ELR (cell line): ENCODE measurements at regions not wholly inside any gene's neighbourhood (a gene's known extent, or its start where the extent isn't known, plus 50 kb on each side); places are given as distances from the start of the nearest gene placed in this dataset.

Experiments used
- DNase-seq: peaks from one replicate; pipeline ENCODE4 v3.0.0-alpha.2; 2015; ENCODE audit warnings: low read depth

DNA sequence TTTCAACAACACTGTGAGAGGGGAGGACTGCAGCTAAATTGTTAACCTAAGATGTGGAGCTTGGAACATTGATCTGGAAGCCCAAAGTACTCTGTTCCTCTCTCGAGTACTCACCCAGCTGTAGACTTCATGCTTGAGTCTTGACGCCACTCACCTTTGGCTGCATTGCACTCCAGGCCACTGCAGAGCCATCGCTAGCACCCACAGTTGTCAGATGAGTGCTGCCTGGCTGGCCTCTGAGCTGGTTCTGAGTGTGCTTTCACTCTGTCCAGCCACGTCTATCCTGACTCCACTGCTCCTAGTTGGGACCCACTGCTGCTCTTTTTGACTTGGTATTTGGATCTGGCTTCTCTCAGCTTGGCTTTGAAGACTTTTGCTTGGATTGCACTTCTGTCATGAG lies 552.1 kb downstream of the DCDC2C start:
- no peak for DNase-seq

DNA sequence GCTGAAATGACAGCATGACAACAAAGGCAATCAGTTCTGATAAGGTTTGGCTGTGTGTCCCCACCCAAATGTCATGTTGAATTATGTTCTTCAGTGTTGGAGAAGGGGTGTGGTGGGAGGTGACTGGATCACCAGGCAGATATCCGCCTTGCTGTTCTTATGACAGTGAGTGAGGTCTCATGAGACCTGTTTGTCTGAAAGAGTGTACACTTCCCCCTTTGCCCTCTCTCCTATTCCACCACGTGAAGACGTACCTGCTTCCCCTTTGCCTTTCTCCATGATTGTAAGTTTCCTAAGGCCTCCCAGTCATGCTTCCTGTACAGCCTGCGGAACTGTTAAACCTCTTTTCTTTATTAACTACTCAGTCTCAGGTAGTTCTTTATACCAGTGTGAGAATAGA lies 553.0 kb downstream of the DCDC2C start:
- no peak for DNase-seq

- DNase-seq: no peak
These were observed 555.2 kb downstream of the DCDC2C start for GRCh38 chr2:4258563-4258962.

DNA sequence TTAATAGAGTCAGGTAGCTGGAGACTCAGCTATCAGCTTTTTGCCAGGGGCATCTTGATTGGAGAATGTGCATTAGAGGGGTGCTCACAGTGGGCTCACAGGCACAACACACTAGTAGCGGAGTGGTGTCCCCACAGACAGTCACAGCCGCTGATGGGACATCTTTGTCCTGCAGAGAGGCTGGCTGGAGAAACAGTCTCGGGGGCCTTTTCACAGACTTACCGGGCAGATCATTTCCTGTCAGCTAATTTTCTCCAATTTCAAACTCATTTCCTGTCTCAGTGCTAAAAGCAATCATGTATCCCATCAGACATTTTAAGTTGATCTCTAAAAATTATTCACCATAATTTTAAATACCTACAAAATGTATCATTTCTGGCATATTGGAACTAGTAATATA lies 562.6 kb downstream of the DCDC2C start:
- no peak for DNase-seq

DNA sequence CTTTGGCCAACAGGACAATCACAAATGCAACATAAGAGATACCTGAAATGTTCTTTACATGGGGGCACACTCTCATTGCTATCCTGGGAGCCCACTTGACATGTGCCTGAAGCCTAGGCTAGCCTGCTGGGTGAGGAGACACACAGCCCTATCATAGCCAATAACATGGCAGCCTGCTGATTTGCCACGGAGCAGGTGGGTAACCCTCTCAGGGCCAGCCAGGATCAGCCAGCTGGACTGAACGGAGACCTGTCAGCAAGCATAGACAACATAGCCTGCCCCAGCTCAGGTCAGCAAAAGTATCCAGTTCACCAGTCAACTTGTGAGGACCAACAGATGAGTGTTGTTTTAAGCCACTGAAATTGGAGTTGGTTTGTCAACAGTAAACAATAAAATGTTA lies 566.5 kb downstream of the DCDC2C start:
- DNase-seq: no peak

- no peak for DNase-seq
These were observed 569.0 kb downstream of the DCDC2C start for GRCh38 chr2:4272261-4272858.

DNA sequence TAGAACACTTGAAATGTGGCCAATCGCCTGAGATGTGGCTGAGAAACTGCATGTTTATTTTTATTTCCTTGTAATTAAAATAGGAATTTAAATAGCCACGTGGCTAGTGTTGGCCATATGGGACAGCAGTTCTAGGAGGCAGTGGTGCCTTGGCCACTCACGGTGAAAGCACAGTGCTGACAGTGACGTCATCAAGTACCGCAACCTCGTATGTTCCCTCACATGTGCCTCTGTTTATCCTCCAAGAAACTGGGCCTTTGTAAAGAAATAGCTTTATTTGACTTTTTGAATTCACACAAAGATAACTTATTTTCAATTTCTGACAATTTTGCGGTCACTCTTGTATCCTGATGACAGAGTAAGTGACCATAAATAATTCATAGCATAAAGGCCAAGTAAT lies 575.0 kb downstream of the DCDC2C start:
- DNase-seq: no peak

- no peak for DNase-seq
These were observed 576.1 kb downstream of the DCDC2C start for GRCh38 chr2:4279431-4279830.

GRCh38 chr2:4291430-4291829 lies 588.1 kb downstream of the DCDC2C start:
- no peak for DNase-seq

DNA sequence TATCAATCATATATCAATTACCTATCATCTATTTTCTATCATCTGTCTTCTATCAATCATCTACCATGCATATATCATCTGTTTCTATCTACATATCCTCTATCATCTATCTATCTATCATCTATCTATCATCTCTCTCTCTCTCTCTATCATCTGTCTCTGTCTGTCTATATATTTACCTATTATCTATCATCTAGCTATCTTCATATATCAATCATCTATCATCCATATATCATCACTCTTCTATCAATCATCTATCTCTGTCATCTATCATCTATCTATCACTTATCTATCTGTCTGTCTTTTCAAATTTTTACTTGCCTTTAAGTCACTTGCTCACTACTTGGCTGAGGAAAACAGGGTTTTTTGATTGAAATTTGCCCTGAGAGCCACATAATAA lies 592.3 kb downstream of the DCDC2C start:
- no peak for DNase-seq

GRCh38 chr2:4300616-4301015 lies 597.2 kb downstream of the DCDC2C start:
- DNase-seq: no peak

DNA sequence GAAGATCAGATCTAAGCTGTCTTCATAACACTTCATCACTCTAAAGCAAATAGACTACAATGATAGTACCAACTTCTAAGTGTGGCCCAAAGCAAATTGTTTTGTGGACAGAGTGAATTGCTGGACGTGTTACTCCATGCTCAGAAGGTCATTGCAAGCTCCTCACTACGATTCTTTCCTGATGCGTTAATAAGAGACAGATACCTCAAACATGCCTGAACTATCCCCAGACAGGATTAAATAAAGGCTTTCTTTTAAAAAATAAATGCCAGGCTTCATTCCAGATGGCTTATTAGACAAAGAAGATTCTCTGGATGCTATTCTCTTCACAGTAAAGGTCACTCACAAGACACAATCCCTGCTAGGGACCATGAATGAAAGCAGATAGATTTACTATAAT lies 621.2 kb downstream of the DCDC2C start:
- DNase-seq: no peak

- DNase-seq: no peak
These were observed 633.5 kb downstream of the DCDC2C start for GRCh38 chr2:4336864-4337263.

DNA sequence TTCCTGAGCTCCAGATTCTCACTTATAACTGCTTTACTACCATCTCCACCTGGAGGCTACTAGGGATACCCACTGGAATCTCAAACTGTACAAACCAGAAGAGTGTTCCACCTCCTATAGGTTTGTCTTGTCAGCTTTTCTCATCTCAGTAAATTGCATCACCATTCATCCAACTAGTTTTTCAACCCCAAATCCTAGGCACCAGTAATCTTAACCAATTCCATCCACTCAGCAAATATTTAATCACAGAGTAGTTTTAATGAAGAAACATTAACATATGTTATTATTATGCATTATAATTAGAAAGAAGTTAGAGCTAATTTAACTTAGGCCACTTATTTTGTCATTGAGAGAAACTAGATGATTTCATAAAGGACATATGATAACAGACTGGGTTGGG lies 635.0 kb downstream of the DCDC2C start:
- no peak for DNase-seq

DNA sequence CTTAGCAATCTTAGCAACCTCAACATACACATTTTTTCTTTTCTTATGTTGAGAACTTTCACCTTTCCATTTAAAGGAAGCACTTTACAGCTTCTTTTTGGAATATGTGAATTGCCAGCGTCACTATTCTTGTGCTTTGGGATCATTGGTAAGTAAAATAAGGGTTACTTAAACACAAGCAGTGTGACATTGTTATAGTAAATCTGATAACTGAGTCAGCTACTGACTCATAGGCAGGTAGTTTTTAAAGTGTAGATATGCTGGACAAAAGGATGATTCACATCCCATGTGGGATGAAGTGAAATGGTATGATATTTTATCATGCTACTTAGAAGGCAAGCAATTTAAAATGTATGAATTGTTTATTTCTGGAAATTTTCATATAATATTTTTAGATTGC lies 637.2 kb downstream of the DCDC2C start:
- DNase-seq: no peak

- DNase-seq: no peak
These were observed 643.3 kb downstream of the DCDC2C start for GRCh38 chr2:4346628-4347027.

DNA sequence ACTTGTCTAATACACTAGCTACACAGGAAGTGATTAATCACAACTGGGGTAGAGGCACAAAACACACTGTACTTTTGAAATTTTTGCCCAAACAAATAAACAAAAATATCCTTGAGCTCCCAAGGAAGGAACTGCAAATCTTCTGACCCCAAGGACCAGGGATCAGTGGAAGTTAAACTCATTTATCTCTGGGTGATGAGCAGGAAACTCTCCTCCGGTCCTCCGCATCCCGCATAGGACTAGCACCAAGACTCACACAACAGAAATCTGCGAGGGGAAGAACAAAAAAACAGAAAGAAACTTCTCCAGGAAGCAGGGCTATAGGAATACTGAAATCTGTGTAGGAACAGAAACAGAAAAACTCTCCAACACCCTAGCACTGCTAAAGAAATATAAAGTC lies 650.3 kb downstream of the DCDC2C start:
- no peak for DNase-seq

GRCh38 chr2:4354164-4354563 lies 650.8 kb downstream of the DCDC2C start:
- no peak for DNase-seq

- no peak for DNase-seq
These were observed 651.3 kb downstream of the DCDC2C start for GRCh38 chr2:4354678-4355077.

GRCh38 chr2:4356109-4356508 lies 652.7 kb downstream of the DCDC2C start:
- no peak for DNase-seq

DNA sequence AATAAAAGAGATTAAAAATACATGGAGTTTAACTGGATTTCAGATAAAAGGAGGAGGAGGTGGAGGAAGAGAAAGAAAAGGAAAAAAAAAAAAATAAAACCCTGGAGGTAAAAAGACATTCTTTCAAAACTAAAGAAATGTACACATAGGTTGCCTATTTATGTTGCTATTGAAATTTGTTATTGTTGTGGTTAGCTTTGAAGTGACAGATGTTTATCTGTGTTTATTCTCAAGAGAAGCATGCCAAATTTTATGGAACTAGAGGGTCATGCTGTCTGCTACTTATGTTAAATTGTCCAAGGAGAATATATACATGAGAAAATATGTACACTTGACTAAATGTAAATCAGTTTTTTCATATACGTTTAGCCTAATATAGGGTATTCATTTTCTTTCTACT lies 653.2 kb downstream of the DCDC2C start:
- DNase-seq: no peak

GRCh38 chr2:4357121-4357520 lies 653.7 kb downstream of the DCDC2C start:
- no peak for DNase-seq

DNA sequence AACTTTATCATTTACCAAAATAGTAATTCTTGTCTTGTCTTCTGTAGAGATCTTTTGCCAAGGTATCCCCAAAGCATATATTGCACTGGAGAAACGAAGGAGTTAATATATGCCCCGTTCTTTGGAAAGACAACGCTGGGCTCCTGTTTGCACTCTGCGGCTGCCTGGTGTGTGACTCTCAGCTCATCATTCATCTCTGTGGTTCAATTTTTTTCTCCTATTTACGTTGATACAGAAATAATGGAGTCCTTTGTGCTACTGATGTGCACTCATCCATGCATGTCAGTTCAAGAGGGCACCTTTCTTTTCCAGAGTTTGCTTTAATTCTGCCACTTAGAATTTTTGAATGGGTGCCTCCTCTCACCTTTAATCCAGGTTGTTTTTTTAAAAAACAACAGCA lies 655.5 kb downstream of the DCDC2C start:
- no peak for DNase-seq

GRCh38 chr2:4368907-4369306 lies 665.5 kb downstream of the DCDC2C start:
- DNase-seq: no peak
